NB4 (cell line): ENCODE measurements at regions not wholly inside any gene's neighbourhood (a gene's known extent, or its start where the extent isn't known, plus 50 kb on each side); places are given as distances from the start of the nearest gene placed in this dataset.

ENCODE experiments used
- MYC ChIP-seq: IDR thresholded peaks from 2 replicates; pipeline ENCODE4 v1.6.1; 2011; ENCODE audit warnings: low read depth, low read length
- POLR2A ChIP-seq: IDR thresholded peaks from 2 replicates; pipeline ENCODE4 v1.6.1; 2011; ENCODE audit warnings: mild to moderate bottlenecking; ENCODE audit not compliant: insufficient read length; ENCODE audit errors: extremely low read depth
- TF ChIP-seq, protein P1 (sequence below): IDR thresholded peaks from one replicate; pipeline ENCODE4 v1.5.1; 2012; ENCODE audit warnings: low read depth, low read length

DNA sequence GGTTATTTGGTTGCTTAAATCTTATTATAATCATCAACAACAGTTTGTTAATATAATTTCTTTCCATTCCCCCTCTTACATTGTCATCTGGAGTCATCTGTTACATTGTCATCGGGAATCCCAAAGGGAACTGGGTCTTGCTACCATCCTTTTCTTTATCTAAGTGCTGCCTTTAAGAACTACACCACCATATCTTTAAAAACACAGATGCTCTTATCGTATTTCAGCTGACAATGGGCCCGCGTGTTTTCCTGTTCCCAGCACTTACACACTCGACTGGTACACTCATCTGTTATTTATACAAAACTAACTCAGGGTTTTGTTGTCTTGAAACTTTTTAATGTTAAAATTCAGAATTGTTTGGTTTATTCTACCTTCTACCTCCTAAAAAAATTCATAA is 256.2 kb upstream of the MGMT start:
- TF ChIP-seq, protein P1, sequence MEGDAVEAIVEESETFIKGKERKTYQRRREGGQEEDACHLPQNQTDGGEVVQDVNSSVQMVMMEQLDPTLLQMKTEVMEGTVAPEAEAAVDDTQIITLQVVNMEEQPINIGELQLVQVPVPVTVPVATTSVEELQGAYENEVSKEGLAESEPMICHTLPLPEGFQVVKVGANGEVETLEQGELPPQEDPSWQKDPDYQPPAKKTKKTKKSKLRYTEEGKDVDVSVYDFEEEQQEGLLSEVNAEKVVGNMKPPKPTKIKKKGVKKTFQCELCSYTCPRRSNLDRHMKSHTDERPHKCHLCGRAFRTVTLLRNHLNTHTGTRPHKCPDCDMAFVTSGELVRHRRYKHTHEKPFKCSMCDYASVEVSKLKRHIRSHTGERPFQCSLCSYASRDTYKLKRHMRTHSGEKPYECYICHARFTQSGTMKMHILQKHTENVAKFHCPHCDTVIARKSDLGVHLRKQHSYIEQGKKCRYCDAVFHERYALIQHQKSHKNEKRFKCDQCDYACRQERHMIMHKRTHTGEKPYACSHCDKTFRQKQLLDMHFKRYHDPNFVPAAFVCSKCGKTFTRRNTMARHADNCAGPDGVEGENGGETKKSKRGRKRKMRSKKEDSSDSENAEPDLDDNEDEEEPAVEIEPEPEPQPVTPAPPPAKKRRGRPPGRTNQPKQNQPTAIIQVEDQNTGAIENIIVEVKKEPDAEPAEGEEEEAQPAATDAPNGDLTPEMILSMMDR, result no peak
- no peak for TF ChIP-seq POLR2A
- no peak for TF ChIP-seq MYC
